ENCODE measurements at regions not wholly inside any gene's neighbourhood (a gene's known extent, or its start where the extent isn't known, plus 50 kb on each side); places are given as distances from the start of the nearest gene placed in this dataset.

GRCh38 chr2:65798641-65799040 lies 366.2 kb upstream of the SPRED2 start:
- no peak for TF ChIP-seq ZBTB7A (IDR thresholded peaks at IDR 0.05; ENCODE audit: low read depth)
- TF ChIP-seq RAD21 (IDR thresholded peaks at IDR 0.05; ENCODE audit: low read depth) = no peak
- TF ChIP-seq YY1 (IDR thresholded peaks at IDR 0.05; ENCODE audit: low read depth) = no peak
- TF ChIP-seq TAF1 (IDR thresholded peaks at IDR 0.05; ENCODE audit: low read depth) = no peak
- no peak for TF ChIP-seq EP300 (IDR thresholded peaks at IDR 0.05; ENCODE audit: borderline replicate concordance)
- no peak for TF ChIP-seq MAX (IDR thresholded peaks at IDR 0.05)
- no peak for TF ChIP-seq CEBPB (IDR thresholded peaks at IDR 0.05)
